Spleen (tissue), 11 donors: ENCODE measurements at regions not wholly inside any gene's neighbourhood (a gene's known extent, or its start where the extent isn't known, plus 50 kb on each side); places are given as distances from the start of the nearest gene placed in this dataset.
"Not testable (repeated sequence)": the region's sequence is repeated elsewhere in the genome, so short reads cannot be mapped to it uniquely, and the experiment has no call there.

Source experiments
- DNase-seq: peaks from one replicate; pipeline ENCODE4 v3.0.0-alpha.2; 2020
- H3K27ac ChIP-seq, 8 donors: fragments of 200-600 bp; sonication (generic) in 7 of 8; 1 replicate in 4 of 8; 2 replicates in 4 of 8; pipeline versions ENCODE4 v1.5.0 to v1.8.0; 2016 to 2021; ENCODE audit warnings: inconsistent platforms in 4 of 8, mild to moderate bottlenecking in 4 of 8, moderate library complexity in 1 of 8
- H3K27me3 ChIP-seq, 7 donors: fragments of 200-600 bp; sonication (generic) in 6 of 7; replicated peaks in 1 of 7; 1 replicate in 4 of 7; 2 replicates in 3 of 7; pipeline versions ENCODE4 v1.5.0 to v1.8.0; 2016 to 2021; ENCODE audit warnings: inconsistent platforms in 3 of 7, mild to moderate bottlenecking in 1 of 7
- H3K36me3 ChIP-seq, 6 donors: fragments of 200-600 bp; sonication (generic) in 5 of 6; 1 replicate in 4 of 6; 2 replicates in 2 of 6; pipeline versions ENCODE4 v1.5.0 to v1.8.0; 2016 to 2021; ENCODE audit warnings: inconsistent platforms in 2 of 6
- H3K4me1 ChIP-seq, 6 donors: fragments of 200-600 bp; sonication (generic) in 5 of 6; 1 replicate in 3 of 6; 2 replicates in 3 of 6; pipeline versions ENCODE4 v1.5.0 to v1.8.0; 2016 to 2021; ENCODE audit warnings: inconsistent platforms in 3 of 6
- H3K4me3 ChIP-seq, 8 donors: fragments of 200-600 bp; sonication (generic) in 7 of 8; 1 replicate in 4 of 8; 2 replicates in 4 of 8; pipeline versions ENCODE4 v1.5.0 to v1.8.0; 2016 to 2021; ENCODE audit warnings: inconsistent platforms in 4 of 8, mild to moderate bottlenecking in 4 of 8, moderate library complexity in 2 of 8
- H3K9me3 ChIP-seq, 8 donors: fragments of 200-600 bp; sonication (generic) in 7 of 8; 1 replicate in 4 of 8; 2 replicates in 4 of 8; pipeline versions ENCODE4 v1.5.0 to v1.8.0; 2016 to 2021; ENCODE audit warnings: inconsistent platforms in 4 of 8
- POLR2A ChIP-seq, 3 donors: fragments of 450-650 bp; IDR thresholded peaks; one replicate each; pipeline ENCODE4 v1.5.1; 2017; ENCODE audit warnings: antibody characterized with exemption in 3 of 3, mild to moderate bottlenecking in 1 of 3
- POLR2AphosphoS5 ChIP-seq, 3 donors: sonication (generic); formaldehyde crosslinking; IDR thresholded peaks; one replicate each; pipeline ENCODE4 v1.5.1; 2017; ENCODE audit warnings: antibody characterized with exemption in 3 of 3
- WGBS, 5 donors: extraction: QIAGEN DNeasy Blood & Tissue Kit in 3 of 5; methylation state at CpG; one replicate each; pipeline versions ENCODE4 v1.1.5 to v1.1.7; 2013 to 2018; 5-methylcytosine and 5-hydroxymethylcytosine counted together
- intact Hi-C: fragments of 100-400 bp; cut with DNase I; formaldehyde crosslinking; loops from one replicate; pipeline ENCODE4 v1.15.0; 2023; ENCODE audit warnings: low total_unique reads
- TF ChIP-seq, protein P1 (sequence below), 11 experiments: fragments of 200-600 bp in 7 of 11; fragments of 450-650 bp in 4 of 11; sonication (generic) in 4 of 11; IDR thresholded peaks in 8 of 11; conservative IDR thresholded peaks in 3 of 11; 1 replicate in 7 of 11; 2 replicates in 4 of 11; pipeline versions ENCODE4 v1.4.0 to v1.8.0; 2016 to 2021; ENCODE audit warnings: antibody characterized with exemption in 11 of 11, inconsistent platforms in 4 of 11, mild to moderate bottlenecking in 1 of 11
- donor health status: healthy with polysubstance abuse.
- donor health status: DM: no; HTN: no; CAD: no; lungs with moderate emphysema.
- donor health status: DM: no; HTN: no; CAD: no.
- donor health status: Bipolar disorder and iron deficiency.
- donor health status: healthy.
- donor health status: DM: no; HTN: no; CAD: no.
- donor health status: DM: yes; HTN: yes; CAD: no.

DNA sequence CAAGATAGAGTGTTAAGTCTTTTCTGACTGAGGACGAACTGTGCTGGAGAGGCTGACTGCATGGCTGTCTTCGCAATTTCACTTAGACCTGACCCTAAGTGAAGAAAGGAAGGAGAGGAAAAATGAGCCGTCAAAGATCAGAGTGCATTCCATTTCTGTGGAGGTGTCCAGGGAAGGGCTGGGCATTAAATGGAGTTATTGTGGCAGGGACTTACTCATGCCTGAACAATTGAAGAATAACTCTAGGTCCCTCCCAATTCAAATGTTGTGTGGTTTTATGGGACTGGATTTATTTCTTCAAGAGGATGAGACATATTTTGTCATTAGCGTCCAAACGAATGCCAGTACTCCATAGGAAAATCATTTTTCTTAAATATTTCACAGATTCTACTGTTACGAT lies 187.3 kb upstream of the CFAP20DC start:
- Histone ChIP-seq H3K36me3 (no peaks in the 10 kb centered on the region), H3K4me1 (peaks cover 0 to 24% (median 11%) of the 10 kb centered on the region in 6 donors), H3K27ac (peak overlapping the region in 3 of 8 donors; percentile 35 to 73 (median 56)), H3K4me3 (no peak overlapping the region), H3K27me3 (no peaks in the 10 kb centered on the region), H3K9me3 (no peaks in the 10 kb centered on the region)
- no peak for DNase-seq
- 87 to 95% (median 91%) methylated on average over 6 of the region's 6 CpGs for WGBS, 5 donors
- intact Hi-C loops: no loop called here
- TF ChIP-seq POLR2AphosphoS5 (IDR thresholded peaks at IDR 0.05) (no peak), POLR2A (IDR thresholded peaks at IDR 0.05) (no peak)
- TF ChIP-seq, protein P1, sequence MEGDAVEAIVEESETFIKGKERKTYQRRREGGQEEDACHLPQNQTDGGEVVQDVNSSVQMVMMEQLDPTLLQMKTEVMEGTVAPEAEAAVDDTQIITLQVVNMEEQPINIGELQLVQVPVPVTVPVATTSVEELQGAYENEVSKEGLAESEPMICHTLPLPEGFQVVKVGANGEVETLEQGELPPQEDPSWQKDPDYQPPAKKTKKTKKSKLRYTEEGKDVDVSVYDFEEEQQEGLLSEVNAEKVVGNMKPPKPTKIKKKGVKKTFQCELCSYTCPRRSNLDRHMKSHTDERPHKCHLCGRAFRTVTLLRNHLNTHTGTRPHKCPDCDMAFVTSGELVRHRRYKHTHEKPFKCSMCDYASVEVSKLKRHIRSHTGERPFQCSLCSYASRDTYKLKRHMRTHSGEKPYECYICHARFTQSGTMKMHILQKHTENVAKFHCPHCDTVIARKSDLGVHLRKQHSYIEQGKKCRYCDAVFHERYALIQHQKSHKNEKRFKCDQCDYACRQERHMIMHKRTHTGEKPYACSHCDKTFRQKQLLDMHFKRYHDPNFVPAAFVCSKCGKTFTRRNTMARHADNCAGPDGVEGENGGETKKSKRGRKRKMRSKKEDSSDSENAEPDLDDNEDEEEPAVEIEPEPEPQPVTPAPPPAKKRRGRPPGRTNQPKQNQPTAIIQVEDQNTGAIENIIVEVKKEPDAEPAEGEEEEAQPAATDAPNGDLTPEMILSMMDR (IDR thresholded peaks at IDR 0.05 in 8 of 11, conservative IDR thresholded peaks at IDR 0.05 in 3 of 11): no peak

DNA sequence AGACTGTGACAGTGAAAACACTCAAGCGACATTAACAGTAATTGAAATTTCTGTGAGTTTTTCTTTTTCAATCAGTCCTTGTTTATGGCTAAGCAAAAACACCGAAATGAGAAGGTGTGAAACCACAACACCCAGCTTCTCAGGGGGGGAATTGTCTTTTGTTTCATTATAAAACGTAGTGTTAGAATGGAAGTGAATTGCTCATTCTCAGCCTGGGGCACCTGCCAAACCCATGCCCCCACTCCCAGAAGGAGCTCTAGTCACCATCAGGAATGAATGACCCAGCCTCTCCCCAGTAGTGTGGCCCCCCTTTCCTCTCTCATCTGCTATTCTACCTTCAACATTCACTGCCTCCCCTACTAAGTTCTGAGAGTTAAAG lies 185.8 kb upstream of the CFAP20DC start:
- WGBS, 5 donors: 38 to 55% (median 42%) methylated on average over 3 of the region's 3 CpGs
- no peaks in the 10 kb centered on the region for H3K27me3 ChIP-seq
- peak overlapping the region in 4 of 8 donors; percentile 20 to 73 (median 59) for H3K27ac ChIP-seq
- DNase-seq: no peak
- H3K4me1 ChIP-seq: peaks cover 0 to 24% (median 11%) of the 10 kb centered on the region in 6 donors
- intact Hi-C loops: no loop called here
- TF ChIP-seq, protein P1 (IDR thresholded peaks at IDR 0.05 in 8 of 11, conservative IDR thresholded peaks at IDR 0.05 in 3 of 11): no peak
- TF ChIP-seq POLR2A (IDR thresholded peaks at IDR 0.05) (no peak), POLR2AphosphoS5 (IDR thresholded peaks at IDR 0.05) (no peak)
- H3K9me3 ChIP-seq: peaks cover 0 to 13% (median 10%) of the 10 kb centered on the region in 8 donors
- H3K36me3 ChIP-seq: no peaks in the 10 kb centered on the region
- H3K4me3 ChIP-seq: no peak overlapping the region

DNA sequence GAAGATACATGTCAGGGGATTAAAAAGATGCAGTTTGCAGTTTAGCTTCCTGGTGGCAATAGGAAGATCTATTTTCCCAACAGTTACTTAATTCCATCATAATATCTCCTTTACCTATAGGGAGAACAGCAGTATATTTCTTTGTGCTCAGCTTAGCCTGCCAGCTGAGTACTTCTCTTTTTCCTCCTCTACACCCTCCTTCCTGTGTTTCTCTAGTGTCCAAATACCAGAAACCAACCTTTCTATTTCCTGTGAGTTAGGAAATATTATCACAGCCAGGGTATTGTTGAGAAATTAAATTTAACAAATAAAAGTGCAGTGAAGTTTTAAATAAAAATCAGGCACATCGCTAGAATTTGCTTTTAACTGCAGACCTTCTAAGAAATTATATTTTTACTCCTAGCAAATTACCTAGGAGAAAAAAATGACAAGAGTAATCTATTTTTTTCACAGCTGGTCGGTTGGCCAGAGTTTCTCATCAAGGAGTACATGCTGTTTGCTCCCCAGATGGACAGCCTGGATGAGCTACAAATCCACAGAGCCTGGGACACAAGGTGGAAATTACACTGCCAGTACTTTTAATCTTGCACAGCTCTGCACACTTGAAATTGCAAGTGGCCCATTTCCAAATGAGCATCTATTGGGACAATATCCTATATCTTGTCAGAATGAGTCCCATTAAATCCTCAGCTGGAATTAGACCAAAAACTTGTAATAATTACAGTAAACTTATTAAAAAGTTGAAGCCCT lies 185.2 kb upstream of the CFAP20DC start:
- Histone ChIP-seq H3K9me3 (peaks cover 0 to 18% (median 15%) of the 10 kb centered on the region in 8 donors), H3K4me3 (no peak overlapping the region), H3K36me3 (no peaks in the 10 kb centered on the region), H3K4me1 (peaks cover 0 to 24% (median 11%) of the 10 kb centered on the region in 6 donors), H3K27me3 (peaks cover 0 to 2% (median 0%) of the 10 kb centered on the region in 7 donors), H3K27ac (peak overlapping the region in 5 of 8 donors; percentile 20 to 73 (median 56))
- no peak for TF ChIP-seq POLR2AphosphoS5 (IDR thresholded peaks at IDR 0.05)
- WGBS, 5 donors: 47 to 69% (median 56%) methylated on average over 2 of the region's 2 CpGs
- DNase-seq: no peak
- intact Hi-C loops: no loop called here

DNA sequence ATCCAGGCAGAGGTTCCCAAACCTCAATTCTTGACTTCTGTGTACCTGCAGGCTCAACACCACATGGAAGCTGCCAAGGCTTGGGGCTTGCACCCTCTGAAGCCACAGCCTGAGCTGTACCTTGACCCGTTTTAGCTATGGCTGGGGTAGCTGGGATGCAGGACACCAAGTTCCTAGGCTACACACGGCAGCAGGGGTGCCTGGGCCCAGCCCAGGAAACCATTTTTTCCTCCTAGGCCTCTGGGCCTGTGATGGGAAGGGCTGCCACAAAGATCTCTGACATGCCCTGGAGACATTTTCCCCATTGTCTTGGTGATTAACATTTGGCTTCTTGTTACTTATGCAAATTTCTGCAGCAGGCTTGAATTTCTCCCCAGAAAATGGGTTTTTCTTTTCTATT lies 180.6 kb upstream of the CFAP20DC start:
- intact Hi-C loops, H3K36me3 ChIP-seq, H3K4me3 ChIP-seq, H3K27ac ChIP-seq, H3K27me3 ChIP-seq, DNase-seq: not testable (repeated sequence)
- WGBS, 5 donors: 57 to 90% (median 74%) methylated on average over 2 of the region's 2 CpGs
- H3K9me3 ChIP-seq: peaks cover 0 to 31% (median 21%) of the 10 kb centered on the region in 8 donors
- peaks cover 0 to 13% (median 8%) of the 10 kb centered on the region in 6 donors for H3K4me1 ChIP-seq

DNA sequence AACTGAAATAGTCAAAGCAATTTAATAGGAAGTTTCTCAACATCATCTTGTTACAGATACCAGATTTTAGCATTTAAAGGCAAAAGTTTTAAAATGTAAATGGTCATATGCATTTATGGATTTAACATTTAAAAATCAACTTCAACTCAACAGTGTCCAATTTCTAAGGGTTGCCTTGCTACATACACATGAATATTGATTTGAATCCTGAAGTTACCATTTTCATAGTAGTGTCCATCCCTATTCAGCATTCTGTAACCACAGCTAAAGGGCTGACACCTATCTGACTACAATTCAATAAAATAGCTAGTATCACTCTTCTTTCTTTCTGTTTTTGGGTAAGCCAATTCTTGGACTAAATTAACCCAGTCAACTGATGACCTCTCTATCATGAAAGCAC lies 164.0 kb upstream of the CFAP20DC start:
- H3K27ac ChIP-seq: no peak overlapping the region
- H3K27me3 ChIP-seq: no peaks in the 10 kb centered on the region
- TF ChIP-seq, protein P1 (IDR thresholded peaks at IDR 0.05 in 8 of 11, conservative IDR thresholded peaks at IDR 0.05 in 3 of 11): no peak
- TF ChIP-seq POLR2AphosphoS5 (IDR thresholded peaks at IDR 0.05) (no peak), POLR2A (IDR thresholded peaks at IDR 0.05) (no peak)
- no peak for DNase-seq
- no peaks in the 10 kb centered on the region for H3K9me3 ChIP-seq
- intact Hi-C loops: loop anchor here (5.0 kb wide), 1 partner anchor 643 kb away; no protein-coding TSS in a partner anchor
- H3K36me3 ChIP-seq: no peaks in the 10 kb centered on the region
- H3K4me3 ChIP-seq: no peak overlapping the region
- H3K4me1 ChIP-seq: peaks cover 0 to 7% (median 0%) of the 10 kb centered on the region in 6 donors
